Esophagus muscularis mucosa (tissue), 4 donors: ENCODE measurements at regions not wholly inside any gene's neighbourhood (a gene's known extent, or its start where the extent isn't known, plus 50 kb on each side); places are given as distances from the start of the nearest gene placed in this dataset.
"Not testable (repeated sequence)": the region's sequence is repeated elsewhere in the genome, so short reads cannot be mapped to it uniquely, and the experiment has no call there.

Experiments
- DNase-seq: peaks from one replicate; pipeline ENCODE4 v3.0.0-alpha.2; 2017; ENCODE audit errors: extremely low spot score
- H3K27ac ChIP-seq, 4 donors: fragments of 200-600 bp; sonication (generic); replicated peaks in 1 of 4; 1 replicate in 3 of 4; 2 replicates in 1 of 4; pipeline ENCODE4 v1.5.1; 2016 to 2019; ENCODE audit warnings: mild to moderate bottlenecking in 1 of 4
- H3K27me3 ChIP-seq, 4 donors: fragments of 200-600 bp; sonication (generic); one replicate each; pipeline versions ENCODE4 v1.5.1 to v1.6.0; 2016 to 2019
- H3K36me3 ChIP-seq, 4 donors: fragments of 200-600 bp; sonication (generic); one replicate each; pipeline ENCODE4 v1.5.1; 2016 to 2019
- H3K4me1 ChIP-seq, 4 donors: fragments of 200-600 bp; sonication (generic); one replicate each; pipeline ENCODE4 v1.5.1; 2016 to 2019
- H3K4me3 ChIP-seq, 4 donors: fragments of 200-600 bp; sonication (generic); 1 replicate in 2 of 4; 2 replicates in 2 of 4; pipeline ENCODE4 v1.5.1; 2016 to 2019; ENCODE audit warnings: mild to moderate bottlenecking in 4 of 4, moderate library complexity in 1 of 4
- H3K9me3 ChIP-seq, 4 donors: fragments of 200-600 bp; sonication (generic); 1 replicate in 3 of 4; 2 replicates in 1 of 4; pipeline ENCODE4 v1.5.1; 2016 to 2019
- CTCF ChIP-seq, 3 experiments: fragments of 200-600 bp in 2 of 3; fragments of 450-650 bp in 1 of 3; sonication (generic) in 2 of 3; IDR thresholded peaks; one replicate each; pipeline ENCODE4 v1.5.1; 2017 to 2019; ENCODE audit warnings: antibody characterized with exemption in 3 of 3, mild to moderate bottlenecking in 2 of 3, moderate library complexity in 1 of 3
- EP300 ChIP-seq: sonication (generic); formaldehyde crosslinking; IDR thresholded peaks from one replicate; pipeline ENCODE4 v1.6.1; 2017; ENCODE audit warnings: antibody characterized with exemption
- POLR2A ChIP-seq: fragments of 450-650 bp; IDR thresholded peaks from one replicate; pipeline ENCODE4 v1.6.1; 2017; ENCODE audit warnings: antibody characterized with exemption, moderate library complexity, mild to moderate bottlenecking, low read depth
- POLR2AphosphoS5 ChIP-seq, 2 donors: sonication (generic); formaldehyde crosslinking; IDR thresholded peaks; one replicate each; pipeline ENCODE4 v1.6.1; 2017; ENCODE audit warnings: antibody characterized with exemption in 2 of 2
- WGBS: methylation state at CpG from one replicate; pipeline ENCODE4 v1.1.5; 2018; 5-methylcytosine and 5-hydroxymethylcytosine counted together
- intact Hi-C: fragments of 100-400 bp; cut with DNase I; formaldehyde crosslinking; loops from one replicate; pipeline ENCODE4 v1.15.1; 2023

GRCh38 chr2:239818086-239818485 is 207.1 kb downstream of the NDUFA10 start:
- intact Hi-C loops = no loop called here
- Histone ChIP-seq H3K9me3 (no peaks in the 10 kb centered on the region), H3K4me1 (peaks cover 7 to 31% (median 29%) of the 10 kb centered on the region in 4 donors), H3K4me3 (no peak overlapping the region), H3K27me3 (no peaks in the 10 kb centered on the region), H3K27ac (no peak overlapping the region), H3K36me3 (no peaks in the 10 kb centered on the region)
- no peak for DNase-seq
- TF ChIP-seq CTCF (IDR thresholded peaks at IDR 0.05) (no peak), POLR2AphosphoS5 (IDR thresholded peaks at IDR 0.05) (no peak), POLR2A (no peak), EP300 (no peak)
- WGBS = 91% methylated on average over 5 of the region's 5 CpGs

- H3K9me3 ChIP-seq, H3K36me3 ChIP-seq, intact Hi-C loops, H3K27ac ChIP-seq, H3K27me3 ChIP-seq, DNase-seq, H3K4me3 ChIP-seq: not testable (repeated sequence)
- peaks cover 7 to 36% (median 33%) of the 10 kb centered on the region in 4 donors for H3K4me1 ChIP-seq
- WGBS = 45% methylated on average over 1 of the region's 8 CpGs
Observed at GRCh38 chr2:239817468-239818031, 207.6 kb downstream of the NDUFA10 start.

GRCh38 chr2:239816576-239817467 is 208.3 kb downstream of the NDUFA10 start:
- no peaks in the 10 kb centered on the region for H3K36me3 ChIP-seq
- peaks cover 7 to 43% (median 37%) of the 10 kb centered on the region in 4 donors for H3K4me1 ChIP-seq
- H3K4me3 ChIP-seq = no peak overlapping the region
- no peaks in the 10 kb centered on the region for H3K9me3 ChIP-seq
- TF ChIP-seq EP300 (no peak), POLR2A (no peak)
- intact Hi-C loops = no loop called here
- no peak overlapping the region for H3K27ac ChIP-seq
- DNase-seq = no peak
- WGBS = 86% methylated on average over 16 of the region's 17 CpGs
- H3K27me3 ChIP-seq = no peaks in the 10 kb centered on the region

- no peak for TF ChIP-seq POLR2A
- no peak for TF ChIP-seq CTCF (IDR thresholded peaks at IDR 0.05)
- no peak for TF ChIP-seq POLR2AphosphoS5 (IDR thresholded peaks at IDR 0.05)
- no peak for TF ChIP-seq EP300
- Histone ChIP-seq H3K4me1 (peaks cover 7 to 54% (median 45%) of the 10 kb centered on the region in 4 donors), H3K4me3 (no peak overlapping the region), H3K36me3 (no peaks in the 10 kb centered on the region), H3K9me3 (no peaks in the 10 kb centered on the region), H3K27me3 (no peaks in the 10 kb centered on the region), H3K27ac (peak overlapping the region; percentile 91 to 98 (median 95))
- intact Hi-C loops = no loop called here
- WGBS = 46% methylated on average over 12 of the region's 12 CpGs
- no peak for DNase-seq
Observed at GRCh38 chr2:239815671-239816070, 209.5 kb downstream of the NDUFA10 start.

GRCh38 chr2:239814861-239815601 is 210.1 kb downstream of the NDUFA10 start:
- peak; percentile 59 to 75 for TF ChIP-seq POLR2AphosphoS5 (IDR thresholded peaks at IDR 0.05)
- TF ChIP-seq CTCF (IDR thresholded peaks at IDR 0.05) = no peak
- no peak for DNase-seq
- Histone ChIP-seq H3K36me3 (no peaks in the 10 kb centered on the region), H3K4me3 (peak overlapping the region; percentile 9 to 35 (median 20)), H3K27me3 (no peaks in the 10 kb centered on the region), H3K9me3 (no peaks in the 10 kb centered on the region), H3K27ac (peak overlapping the region; percentile 91 to 98 (median 95)), H3K4me1 (peaks cover 7 to 54% (median 45%) of the 10 kb centered on the region in 4 donors)
- intact Hi-C loops = no loop called here
- 44% methylated on average over 13 of the region's 19 CpGs for WGBS
